Lower leg skin (tissue), 3 donors: ENCODE measurements at regions not wholly inside any gene's neighbourhood (a gene's known extent, or its start where the extent isn't known, plus 50 kb on each side); places are given as distances from the start of the nearest gene placed in this dataset.

Source experiments
- POLR2A ChIP-seq, 2 donors: fragments of 450-650 bp; IDR thresholded peaks; one replicate each; pipeline ENCODE4 v1.6.1; 2016 to 2017; ENCODE audit warnings: antibody characterized with exemption in 2 of 2, mild to moderate bottlenecking in 1 of 2, moderate library complexity in 1 of 2
- TF ChIP-seq, protein P1 (sequence below), 3 donors: fragments of 450-650 bp; IDR thresholded peaks; one replicate each; pipeline ENCODE4 v1.5.1; 2016; ENCODE audit warnings: antibody characterized with exemption in 3 of 3, mild to moderate bottlenecking in 3 of 3, moderate library complexity in 2 of 3

DNA sequence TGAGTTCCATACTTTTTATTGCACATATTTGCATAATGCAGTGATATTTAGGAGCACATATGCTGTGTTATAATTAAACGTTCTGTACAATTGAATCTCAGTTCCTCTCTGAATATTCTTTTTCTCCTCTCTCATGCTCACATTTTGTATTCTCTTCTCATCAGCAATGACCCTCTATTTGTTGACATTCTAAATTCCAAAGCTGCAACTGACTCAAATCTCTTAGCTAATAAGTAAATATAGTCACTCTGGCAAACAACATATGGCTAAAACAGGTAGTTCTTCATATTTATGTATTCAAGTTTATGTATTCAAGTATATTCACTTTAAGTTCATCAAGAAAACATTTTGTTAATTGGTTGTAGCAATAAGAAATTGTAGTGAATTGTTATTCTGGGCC lies 907.4 kb upstream of the VRK2 start:
- TF ChIP-seq POLR2A (IDR thresholded peaks at IDR 0.05): no peak
- TF ChIP-seq, protein P1, sequence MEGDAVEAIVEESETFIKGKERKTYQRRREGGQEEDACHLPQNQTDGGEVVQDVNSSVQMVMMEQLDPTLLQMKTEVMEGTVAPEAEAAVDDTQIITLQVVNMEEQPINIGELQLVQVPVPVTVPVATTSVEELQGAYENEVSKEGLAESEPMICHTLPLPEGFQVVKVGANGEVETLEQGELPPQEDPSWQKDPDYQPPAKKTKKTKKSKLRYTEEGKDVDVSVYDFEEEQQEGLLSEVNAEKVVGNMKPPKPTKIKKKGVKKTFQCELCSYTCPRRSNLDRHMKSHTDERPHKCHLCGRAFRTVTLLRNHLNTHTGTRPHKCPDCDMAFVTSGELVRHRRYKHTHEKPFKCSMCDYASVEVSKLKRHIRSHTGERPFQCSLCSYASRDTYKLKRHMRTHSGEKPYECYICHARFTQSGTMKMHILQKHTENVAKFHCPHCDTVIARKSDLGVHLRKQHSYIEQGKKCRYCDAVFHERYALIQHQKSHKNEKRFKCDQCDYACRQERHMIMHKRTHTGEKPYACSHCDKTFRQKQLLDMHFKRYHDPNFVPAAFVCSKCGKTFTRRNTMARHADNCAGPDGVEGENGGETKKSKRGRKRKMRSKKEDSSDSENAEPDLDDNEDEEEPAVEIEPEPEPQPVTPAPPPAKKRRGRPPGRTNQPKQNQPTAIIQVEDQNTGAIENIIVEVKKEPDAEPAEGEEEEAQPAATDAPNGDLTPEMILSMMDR (IDR thresholded peaks at IDR 0.05): no peak
